ENCODE measurements at regions not wholly inside any gene's neighbourhood (a gene's known extent, or its start where the extent isn't known, plus 50 kb on each side); places are given as distances from the start of the nearest gene placed in this dataset.

GRCh38 chr6:93848031-93848742 lies 428.8 kb upstream of the EPHA7 start:
- TF ChIP-seq CTCF (IDR thresholded peaks at IDR 0.05; ENCODE audit: extremely low read depth in 1 of 2, insufficient read depth in 1 of 2, low read depth in 1 of 2, low read length in 2 of 2) = no peak
- no peak for TF ChIP-seq EZH2 (IDR thresholded peaks at IDR 0.05; ENCODE audit: borderline replicate concordance, low read depth, low read length, severe bottlenecking)
